GM19467 (cell line): ENCODE measurements at regions not wholly inside any gene's neighbourhood (a gene's known extent, or its start where the extent isn't known, plus 50 kb on each side); places are given as distances from the start of the nearest gene placed in this dataset.
"Not testable (repeated sequence)": the region's sequence is repeated elsewhere in the genome, so short reads cannot be mapped to it uniquely, and the experiment has no call there.

Experiments used
- ATAC-seq: cut with Tn5 transposase; IDR thresholded peaks from one replicate; pipeline ENCODE4 v1.9.1; 2021; ENCODE audit warnings: mild to moderate bottlenecking, moderate library complexity; ENCODE audit not compliant: unreplicated experiment

GRCh38 chr6:101108286-101108685, 227.2 kb upstream of the ASCC3 start:
- ATAC-seq, result no peak

- ATAC-seq, result no peak
These were observed 229.7 kb upstream of the ASCC3 start for GRCh38 chr6:101110814-101111213.

- no peak for ATAC-seq
These were observed 232.5 kb upstream of the ASCC3 start for GRCh38 chr6:101113468-101114260.

GRCh38 chr6:101114703-101115102, 233.6 kb upstream of the ASCC3 start:
- ATAC-seq, result peak; percentile 77

- ATAC-seq, result no peak
These were observed 235.2 kb upstream of the ASCC3 start for GRCh38 chr6:101116337-101116736.

- ATAC-seq, result no peak
These were observed 236.4 kb upstream of the ASCC3 start for GRCh38 chr6:101117393-101118135.

GRCh38 chr6:101118136-101118396, 236.9 kb upstream of the ASCC3 start:
- ATAC-seq, result no peak

- no peak for ATAC-seq
These were observed 239.6 kb upstream of the ASCC3 start for GRCh38 chr6:101120747-101121146.

GRCh38 chr6:101125380-101125971, 244.3 kb upstream of the ASCC3 start:
- peak; percentile 45 for ATAC-seq

- no peak for ATAC-seq
These were observed 245.4 kb upstream of the ASCC3 start for GRCh38 chr6:101126501-101126900.

- no peak for ATAC-seq
These were observed 248.7 kb upstream of the ASCC3 start for GRCh38 chr6:101129851-101130250.

- no peak for ATAC-seq
These were observed 247.1 kb upstream of the GRIK2 start for GRCh38 chr6:101146389-101146788.

- ATAC-seq, result no peak
These were observed 243.3 kb upstream of the GRIK2 start for GRCh38 chr6:101150226-101150625.

GRCh38 chr6:101157638-101158037, 235.9 kb upstream of the GRIK2 start:
- ATAC-seq, result not testable (repeated sequence)

GRCh38 chr6:101163611-101164010, 229.9 kb upstream of the GRIK2 start:
- ATAC-seq, result no peak

GRCh38 chr6:101167638-101168037, 225.9 kb upstream of the GRIK2 start:
- no peak for ATAC-seq

- not testable (repeated sequence) for ATAC-seq
These were observed 222.5 kb upstream of the GRIK2 start for GRCh38 chr6:101171049-101171448.

GRCh38 chr6:101178748-101179147, 214.8 kb upstream of the GRIK2 start:
- no peak for ATAC-seq

GRCh38 chr6:101181006-101181405, 212.5 kb upstream of the GRIK2 start:
- no peak for ATAC-seq

- not testable (repeated sequence) for ATAC-seq
These were observed 205.2 kb upstream of the GRIK2 start for GRCh38 chr6:101188285-101188798.

- ATAC-seq, result no peak
These were observed 197.9 kb upstream of the GRIK2 start for GRCh38 chr6:101195588-101195987.

- no peak for ATAC-seq
These were observed 194.1 kb upstream of the GRIK2 start for GRCh38 chr6:101199441-101199840.
